Stomach (tissue), 8 donors: ENCODE measurements at regions not wholly inside any gene's neighbourhood (a gene's known extent, or its start where the extent isn't known, plus 50 kb on each side); places are given as distances from the start of the nearest gene placed in this dataset.

Experiments
- DNase-seq, 2 donors: peaks; one replicate each; pipeline versions ENCODE4 v3.0.0 to v3.0.0-alpha.2; 2013 to 2019
- H3K27ac ChIP-seq, 5 donors: fragments of 200-600 bp in 4 of 5; sonication (generic) in 4 of 5; one replicate each; pipeline ENCODE4 v1.5.1; 2013 to 2019; ENCODE audit warnings: mild to moderate bottlenecking in 1 of 5, moderate library complexity in 1 of 5
- H3K27me3 ChIP-seq, 3 donors: fragments of 200-600 bp; sonication (generic); one replicate each; pipeline ENCODE4 v1.5.1; 2017 to 2019; ENCODE audit warnings: mixed run types in 1 of 3
- H3K36me3 ChIP-seq, 4 donors: fragments of 200-600 bp; sonication (generic); 1 replicate in 3 of 4; 2 replicates in 1 of 4; pipeline ENCODE4 v1.5.1; 2016 to 2019
- H3K4me1 ChIP-seq, 4 donors: fragments of 200-600 bp; sonication (generic); one replicate each; pipeline ENCODE4 v1.5.1; 2016 to 2019
- H3K4me3 ChIP-seq, 4 donors: fragments of 200-600 bp; sonication (generic) in 3 of 4; one replicate each; pipeline ENCODE4 v1.5.1; 2016 to 2019; ENCODE audit warnings: mild to moderate bottlenecking in 1 of 4
- H3K9me3 ChIP-seq, 4 donors: fragments of 200-600 bp; sonication (generic); one replicate each; pipeline ENCODE4 v1.5.1; 2016 to 2019
- CTCF ChIP-seq, 7 experiments: fragments of 450-650 bp in 4 of 7; fragments of 200-600 bp in 3 of 7; sonication (generic) in 3 of 7; IDR thresholded peaks; one replicate each; pipeline ENCODE4 v1.5.1; 2016 to 2019; ENCODE audit warnings: antibody characterized with exemption in 7 of 7, control low read depth in 2 of 7, mild to moderate bottlenecking in 1 of 7
- EP300 ChIP-seq: sonication (generic); formaldehyde crosslinking; IDR thresholded peaks from one replicate; pipeline ENCODE4 v1.6.1; 2017; ENCODE audit warnings: antibody characterized with exemption
- POLR2A ChIP-seq, 4 donors: fragments of 450-650 bp; IDR thresholded peaks; one replicate each; pipeline ENCODE4 v1.6.1; 2016; ENCODE audit warnings: antibody characterized with exemption in 4 of 4, control low read depth in 2 of 4, mild to moderate bottlenecking in 1 of 4, moderate library complexity in 1 of 4
- POLR2AphosphoS5 ChIP-seq, 3 donors: sonication (generic); formaldehyde crosslinking; IDR thresholded peaks; one replicate each; pipeline ENCODE4 v1.6.1; 2016; ENCODE audit warnings: antibody characterized with exemption in 3 of 3
- WGBS, 5 donors: extraction: QIAGEN DNeasy Blood & Tissue Kit in 3 of 5; methylation state at CpG; one replicate each; pipeline versions ENCODE4 v1.1.5 to v1.1.7; 2013 to 2018; 5-methylcytosine and 5-hydroxymethylcytosine counted together
- intact Hi-C: fragments of 100-400 bp; cut with DNase I; formaldehyde crosslinking; loops from one replicate; pipeline ENCODE4 v1.15.1; 2023; ENCODE audit warnings: low total_unique reads
- donor health status: healthy with polysubstance abuse.
- donor health status: Bipolar disorder and iron deficiency.
- donor health status: healthy.

- Histone ChIP-seq H3K4me1 (no peaks in the 10 kb centered on the region), H3K27me3 (no peaks in the 10 kb centered on the region), H3K36me3 (no peaks in the 10 kb centered on the region), H3K9me3 (no peaks in the 10 kb centered on the region), H3K4me3 (no peak overlapping the region), H3K27ac (no peak overlapping the region)
- WGBS, 5 donors = 43 to 82% (median 52%) methylated on average over 3 of the region's 3 CpGs
- intact Hi-C loops = no loop called here
- DNase-seq = no peak
- TF ChIP-seq POLR2A (IDR thresholded peaks at IDR 0.05) = no peak
- no peak for TF ChIP-seq POLR2AphosphoS5 (IDR thresholded peaks at IDR 0.05)
- TF ChIP-seq CTCF (IDR thresholded peaks at IDR 0.05) = no peak
- no peak for TF ChIP-seq EP300
Observed at GRCh38 chr21:17048974-17049373, 463.9 kb upstream of the CXADR start.

- Histone ChIP-seq H3K4me3 (no peak overlapping the region), H3K9me3 (no peaks in the 10 kb centered on the region), H3K27ac (no peak overlapping the region), H3K36me3 (no peaks in the 10 kb centered on the region), H3K4me1 (no peaks in the 10 kb centered on the region), H3K27me3 (no peaks in the 10 kb centered on the region)
- intact Hi-C loops = no loop called here
- 38 to 67% (median 53%) methylated on average over 1 of the region's 1 CpG for WGBS, 5 donors
- TF ChIP-seq POLR2AphosphoS5 (IDR thresholded peaks at IDR 0.05) (no peak), CTCF (IDR thresholded peaks at IDR 0.05) (no peak), EP300 (no peak), POLR2A (IDR thresholded peaks at IDR 0.05) (no peak)
- no peak for DNase-seq
Observed at GRCh38 chr21:17050156-17050555, 462.7 kb upstream of the CXADR start.

- TF ChIP-seq POLR2AphosphoS5 (IDR thresholded peaks at IDR 0.05) = no peak
- TF ChIP-seq CTCF (IDR thresholded peaks at IDR 0.05) = no peak
- TF ChIP-seq EP300 = no peak
- no peak for TF ChIP-seq POLR2A (IDR thresholded peaks at IDR 0.05)
- DNase-seq = no peak
- Histone ChIP-seq H3K4me1 (no peaks in the 10 kb centered on the region), H3K36me3 (no peaks in the 10 kb centered on the region), H3K27me3 (no peaks in the 10 kb centered on the region), H3K27ac (no peak overlapping the region), H3K4me3 (no peak overlapping the region), H3K9me3 (no peaks in the 10 kb centered on the region)
- intact Hi-C loops = no loop called here
- WGBS, 5 donors = 33 to 52% (median 48%) methylated on average over 2 of the region's 2 CpGs
Observed at GRCh38 chr21:17050646-17051045, 462.2 kb upstream of the CXADR start.

GRCh38 chr21:17051054-17051453 lies 461.8 kb upstream of the CXADR start:
- TF ChIP-seq CTCF (IDR thresholded peaks at IDR 0.05) (no peak), POLR2A (IDR thresholded peaks at IDR 0.05) (no peak), POLR2AphosphoS5 (IDR thresholded peaks at IDR 0.05) (no peak), EP300 (no peak)
- H3K36me3 ChIP-seq = no peaks in the 10 kb centered on the region
- DNase-seq = peak in 1 of 2 donors; percentile 12

More at GRCh38 chr21:17051054-17051453, 461.8 kb upstream of the CXADR start:
- Histone ChIP-seq H3K4me3 (no peak overlapping the region), H3K27me3 (no peaks in the 10 kb centered on the region), H3K4me1 (no peaks in the 10 kb centered on the region), H3K9me3 (no peaks in the 10 kb centered on the region), H3K27ac (no peak overlapping the region)
- WGBS, 5 donors = 27 to 53% (median 43%) methylated on average over 3 of the region's 3 CpGs
- intact Hi-C loops = no loop called here
